H9 (cell line): ENCODE measurements at regions not wholly inside any gene's neighbourhood (a gene's known extent, or its start where the extent isn't known, plus 50 kb on each side); places are given as distances from the start of the nearest gene placed in this dataset.

ENCODE experiments used
- DNase-seq: peaks from one replicate; pipeline ENCODE4 v3.0.0-alpha.2; 2017
- H2AFZ ChIP-seq: one replicate; pipeline ENCODE4 v1.6.1; 2013; ENCODE audit warnings: mild to moderate bottlenecking, low read length, control low read depth, moderate library complexity
- H2AK5ac ChIP-seq: 2 replicates; pipeline ENCODE4 v1.6.1; 2013; ENCODE audit warnings: low read length, control low read depth, mixed read lengths; ENCODE audit not compliant: insufficient read length
- H2BK120ac ChIP-seq: one replicate; pipeline ENCODE4 v1.6.1; 2013; ENCODE audit warnings: low read depth, mild to moderate bottlenecking, low read length, control low read depth, inconsistent platforms; ENCODE audit not compliant: poor library complexity, severe bottlenecking
- H2BK12ac ChIP-seq: 2 replicates; pipeline ENCODE4 v1.6.1; 2013; ENCODE audit warnings: low read length, control low read depth, mixed read lengths, low read depth; ENCODE audit not compliant: insufficient read length
- H2BK15ac ChIP-seq: 2 replicates; pipeline ENCODE4 v1.6.1; 2013; ENCODE audit warnings: low read depth, low read length, control low read depth
- H2BK20ac ChIP-seq: one replicate; pipeline ENCODE4 v1.6.1; 2013; ENCODE audit warnings: low read depth, mild to moderate bottlenecking, low read length, control low read depth, inconsistent platforms; ENCODE audit not compliant: poor library complexity, severe bottlenecking
- H2BK5ac ChIP-seq: 2 replicates; pipeline ENCODE4 v1.6.1; 2013; ENCODE audit warnings: low read length, control low read depth, mixed read lengths; ENCODE audit not compliant: insufficient read length
- H3K14ac ChIP-seq: 2 replicates; pipeline ENCODE4 v1.6.1; 2013; ENCODE audit warnings: low read length, control low read depth; ENCODE audit not compliant: insufficient read depth
- H3K18ac ChIP-seq: 2 replicates; pipeline ENCODE4 v1.6.1; 2013; ENCODE audit warnings: low read depth, mild to moderate bottlenecking, mixed read lengths, low read length, control low read depth; ENCODE audit not compliant: insufficient read length
- H3K23ac ChIP-seq: 2 replicates; pipeline ENCODE4 v1.6.1; 2013; ENCODE audit warnings: low read length, control low read depth, mixed read lengths, low read depth; ENCODE audit not compliant: insufficient read length
- H3K23me2 ChIP-seq: 2 replicates; pipeline ENCODE4 v1.6.1; 2013; ENCODE audit warnings: low read depth, mild to moderate bottlenecking, mixed read lengths, low read length, control low read depth; ENCODE audit not compliant: insufficient read length, poor library complexity, severe bottlenecking
- H3K27ac ChIP-seq: 2 replicates; pipeline ENCODE4 v1.5.1; 2013; ENCODE audit warnings: low read length, control low read depth, mixed read lengths, low read depth; ENCODE audit not compliant: insufficient read length
- H3K27me3 ChIP-seq: 2 replicates; pipeline ENCODE4 v1.6.1; 2013; ENCODE audit warnings: low read length, control low read depth, inconsistent platforms; ENCODE audit not compliant: insufficient read depth
- H3K4ac ChIP-seq: 2 replicates; pipeline ENCODE4 v1.6.1; 2013; ENCODE audit warnings: low read depth, mild to moderate bottlenecking, control low read depth, inconsistent platforms, low read length, moderate library complexity
- H3K4me1 ChIP-seq: 2 replicates; pipeline ENCODE4 v1.6.1; 2013; ENCODE audit warnings: low read length, control low read depth, inconsistent platforms; ENCODE audit not compliant: insufficient read depth
- H3K4me2 ChIP-seq: 2 replicates; pipeline ENCODE4 v1.6.1; 2013; ENCODE audit warnings: low read length, control low read depth, mixed read lengths; ENCODE audit not compliant: insufficient read length, insufficient read depth
- H3K56ac ChIP-seq: 2 replicates; pipeline ENCODE4 v1.6.1; 2013; ENCODE audit warnings: low read depth, mild to moderate bottlenecking, mixed read lengths, low read length, control low read depth; ENCODE audit not compliant: insufficient read length
- H3K79me1 ChIP-seq: 2 replicates; pipeline ENCODE4 v1.6.1; 2013; ENCODE audit warnings: low read depth, mild to moderate bottlenecking, moderate library complexity, low read length, control low read depth, inconsistent platforms; ENCODE audit not compliant: insufficient read depth, poor library complexity, severe bottlenecking
- H3K79me2 ChIP-seq: 2 replicates; pipeline ENCODE4 v1.6.1; 2013; ENCODE audit warnings: low read length, control low read depth, inconsistent platforms; ENCODE audit not compliant: insufficient read depth
- H3K9ac ChIP-seq: 2 replicates; pipeline ENCODE4 v1.6.1; 2013; ENCODE audit warnings: low read length, control low read depth, mixed read lengths; ENCODE audit not compliant: insufficient read length; ENCODE audit errors: extremely low read depth
- H3K9me3 ChIP-seq: one replicate; pipeline ENCODE4 v1.6.1; 2013; ENCODE audit warnings: low read depth, low read length, inconsistent platforms; ENCODE audit not compliant: control insufficient read depth
- H3T11ph ChIP-seq: one replicate; pipeline ENCODE4 v1.6.1; 2013; ENCODE audit warnings: mild to moderate bottlenecking, low read length, control low read depth, inconsistent platforms
- H4K20me1 ChIP-seq: one replicate; pipeline ENCODE4 v1.6.1; 2013; ENCODE audit not compliant: control insufficient read depth, insufficient read length, insufficient read depth
- H4K5ac ChIP-seq: 2 replicates; pipeline ENCODE4 v1.6.1; 2013; ENCODE audit warnings: low read depth, mild to moderate bottlenecking, mixed read lengths, low read length, control low read depth; ENCODE audit not compliant: insufficient read length
- H4K8ac ChIP-seq: replicated peaks from 2 replicates; pipeline ENCODE4 v1.6.1; 2013; ENCODE audit warnings: low read length, control low read depth, mixed read lengths, low read depth; ENCODE audit not compliant: insufficient read length
- H4K91ac ChIP-seq: 2 replicates; pipeline ENCODE4 v1.6.1; 2013; ENCODE audit warnings: low read depth, mild to moderate bottlenecking, moderate library complexity, mixed read lengths, low read length, control low read depth; ENCODE audit not compliant: insufficient read length
- H3K27ac Mint-ChIP-seq, 3 experiments: 2 replicates in 2 of 3; 3 replicates in 1 of 3; pipeline ENCODE4 v1.8.0; 2020 to 2021; ENCODE audit warnings: mixed read lengths in 3 of 3, mild to moderate bottlenecking in 1 of 3, moderate library complexity in 1 of 3
- H3K27me3 Mint-ChIP-seq: 2 replicates; pipeline ENCODE4 v1.8.0; 2021; ENCODE audit warnings: low read depth, mild to moderate bottlenecking, moderate library complexity, mixed read lengths
- H3K36me3 Mint-ChIP-seq, 3 experiments: 2 replicates in 2 of 3; 3 replicates in 1 of 3; pipeline ENCODE4 v1.8.0; 2020 to 2021; ENCODE audit warnings: low read depth in 3 of 3, mixed read lengths in 3 of 3; ENCODE audit not compliant: insufficient read depth in 1 of 3
- H3K4me1 Mint-ChIP-seq, 2 experiments: 2 replicates each; pipeline ENCODE4 v1.8.0; 2020; ENCODE audit warnings: mixed read lengths in 2 of 2
- H3K4me3 Mint-ChIP-seq, 2 experiments: 2 replicates in 1 of 2; 3 replicates in 1 of 2; pipeline ENCODE4 v1.8.0; 2020 to 2021; ENCODE audit warnings: mild to moderate bottlenecking in 2 of 2, mixed read lengths in 2 of 2, moderate library complexity in 1 of 2
- H3K9me3 Mint-ChIP-seq, 2 experiments: 2 replicates in 1 of 2; 3 replicates in 1 of 2; pipeline ENCODE4 v1.8.0; 2020; ENCODE audit warnings: mild to moderate bottlenecking in 2 of 2, mixed read lengths in 2 of 2, moderate library complexity in 1 of 2
- WGBS: extraction: QIAGEN DNeasy Blood & Tissue Kit; methylation state at CpG from one replicate; pipeline ENCODE4 v1.1.7; 2013; ENCODE audit warnings: missing lambda C conversion rate, low lambda C conversion rate, mixed read lengths; ENCODE audit not compliant: insufficient read length; ENCODE audit errors: extremely low coverage; 5-methylcytosine and 5-hydroxymethylcytosine counted together
- TF ChIP-seq, protein P1 (sequence below): fragments of 200-600 bp; sonication (generic); conservative IDR thresholded peaks from 3 replicates; pipeline ENCODE4 v1.8.0; 2021; ENCODE audit warnings: antibody characterized with exemption, mild to moderate bottlenecking

GRCh38 chr6:103875221-103875620 is 984.5 kb downstream of the HACE1 start:
- H3K9me3 ChIP-seq, result no peaks in the 10 kb centered on the region
- Mint-ChIP-seq H3K27me3 (no peaks in the 10 kb centered on the region), H3K4me1 (peaks cover 33 to 36% of the 10 kb centered on the region in 2 experiments), H3K4me3 (no peak overlapping the region), H3K27ac (peak overlapping the region in 2 of 3 experiments; percentile 26 to 28; a peak in 3 of 7 replicates), H3K36me3 (peaks cover 0 to 13% (median 5%) of the 10 kb centered on the region in 3 experiments; a peak in 5 of 7 replicates), H3K9me3 (peaks cover 5 to 12% of the 10 kb centered on the region in 2 experiments; a peak in 3 of 5 replicates)
- H3K4ac ChIP-seq, result no peak overlapping the region
- no peak overlapping the region for H4K8ac ChIP-seq
- H3K27ac ChIP-seq, result no peak overlapping the region
- no peaks in the 10 kb centered on the region for H3K23me2 ChIP-seq
- no peak overlapping the region for H2BK12ac ChIP-seq
- H2BK5ac ChIP-seq, result no peak overlapping the region
- H3K79me1 ChIP-seq, result no peaks in the 10 kb centered on the region
- H3K14ac ChIP-seq, result no peak overlapping the region
- H3K9ac ChIP-seq, result no peak overlapping the region
- TF ChIP-seq, protein P1, sequence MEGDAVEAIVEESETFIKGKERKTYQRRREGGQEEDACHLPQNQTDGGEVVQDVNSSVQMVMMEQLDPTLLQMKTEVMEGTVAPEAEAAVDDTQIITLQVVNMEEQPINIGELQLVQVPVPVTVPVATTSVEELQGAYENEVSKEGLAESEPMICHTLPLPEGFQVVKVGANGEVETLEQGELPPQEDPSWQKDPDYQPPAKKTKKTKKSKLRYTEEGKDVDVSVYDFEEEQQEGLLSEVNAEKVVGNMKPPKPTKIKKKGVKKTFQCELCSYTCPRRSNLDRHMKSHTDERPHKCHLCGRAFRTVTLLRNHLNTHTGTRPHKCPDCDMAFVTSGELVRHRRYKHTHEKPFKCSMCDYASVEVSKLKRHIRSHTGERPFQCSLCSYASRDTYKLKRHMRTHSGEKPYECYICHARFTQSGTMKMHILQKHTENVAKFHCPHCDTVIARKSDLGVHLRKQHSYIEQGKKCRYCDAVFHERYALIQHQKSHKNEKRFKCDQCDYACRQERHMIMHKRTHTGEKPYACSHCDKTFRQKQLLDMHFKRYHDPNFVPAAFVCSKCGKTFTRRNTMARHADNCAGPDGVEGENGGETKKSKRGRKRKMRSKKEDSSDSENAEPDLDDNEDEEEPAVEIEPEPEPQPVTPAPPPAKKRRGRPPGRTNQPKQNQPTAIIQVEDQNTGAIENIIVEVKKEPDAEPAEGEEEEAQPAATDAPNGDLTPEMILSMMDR, result no peak
- peak overlapping the region; percentile 25 for H3T11ph ChIP-seq
- H3K23ac ChIP-seq, result no peak overlapping the region
- no peak overlapping the region for H4K5ac ChIP-seq
- no peak overlapping the region for H3K56ac ChIP-seq
- no peak overlapping the region for H2BK20ac ChIP-seq
- H4K91ac ChIP-seq, result no peak overlapping the region
- WGBS, result no CpG with 5 or more reads among the region's 3 CpGs
- no peak overlapping the region for H3K4me2 ChIP-seq
- no peak for DNase-seq
- H3K4me1 ChIP-seq, result no peaks in the 10 kb centered on the region
- no peaks in the 10 kb centered on the region for H3K79me2 ChIP-seq
- H2BK15ac ChIP-seq, result no peak overlapping the region; the same call in 1 of the 2 replicates
- no peak overlapping the region for H3K18ac ChIP-seq
- H4K20me1 ChIP-seq, result no peaks in the 10 kb centered on the region
- no peak overlapping the region for H2BK120ac ChIP-seq
- H3K27me3 ChIP-seq, result no peaks in the 10 kb centered on the region
- no peak overlapping the region for H2AFZ ChIP-seq
- H2AK5ac ChIP-seq, result no peak overlapping the region
